ENCODE measurements at regions not wholly inside any gene's neighbourhood (a gene's known extent, or its start where the extent isn't known, plus 50 kb on each side); places are given as distances from the start of the nearest gene placed in this dataset.

- Histone ChIP-seq H2BK120ac (replicated peaks; ENCODE audit: low read depth, low read length) (no peak overlapping the region), H3K14ac (ENCODE audit: insufficient read length) (no peak overlapping the region), H3K9ac (replicated peaks in 1 of 4; ENCODE audit: extremely low read depth in 1 of 4, low read depth in 3 of 4, low read length in 3 of 4) (no peak overlapping the region), H2BK5ac (ENCODE audit: low read depth, low read length) (no peak overlapping the region), H3K4me3 (ENCODE audit: extremely low read depth in 1 of 4, insufficient read depth in 2 of 4, low read depth in 3 of 4, low read length in 4 of 4) (no peak overlapping the region), H4K5ac (ENCODE audit: insufficient read length, low read depth, low read length) (no peak overlapping the region), H4K20me1 (replicated peaks in 1 of 2; ENCODE audit: control insufficient read depth in 1 of 2, insufficient read depth in 2 of 2, low read length in 2 of 2) (no peaks in the 10 kb centered on the region), H2AK5ac (ENCODE audit: low read depth, low read length) (no peak overlapping the region), H2BK12ac (ENCODE audit: low read depth, low read length) (no peak overlapping the region), H3K23me2 (ENCODE audit: low read depth, low read length) (no peaks in the 10 kb centered on the region), H3K4me2 (ENCODE audit: insufficient read depth in 1 of 2, low read depth in 2 of 2, low read length in 2 of 2) (no peak overlapping the region), H3K79me2 (ENCODE audit: control insufficient read depth in 1 of 2, insufficient read depth in 2 of 2, low read length in 2 of 2) (no peaks in the 10 kb centered on the region), H3K4me1 (replicated peaks in 1 of 4; ENCODE audit: control insufficient read depth in 3 of 4, insufficient read depth in 4 of 4, low read length in 3 of 4) (no peaks in the 10 kb centered on the region), H3K79me1 (ENCODE audit: low read depth, low read length) (no peaks in the 10 kb centered on the region), H3K9me3 (ENCODE audit: insufficient read depth in 2 of 2, low read depth in 1 of 2, low read length in 1 of 2) (peaks cover 11 to 29% of the 10 kb centered on the region in 2 experiments), H2BK15ac (ENCODE audit: low read length) (no peak overlapping the region), H2BK20ac (ENCODE audit: low read length) (no peak overlapping the region), H3K4ac (replicated peaks; ENCODE audit: insufficient read length, low read depth, low read length) (no peak overlapping the region), H2AFZ (ENCODE audit: low read length) (no peak overlapping the region), H3K36me3 (ENCODE audit: control insufficient read depth in 2 of 4, insufficient read depth in 4 of 4, low read length in 3 of 4) (no peaks in the 10 kb centered on the region), H3K23ac (ENCODE audit: insufficient read length) (no peak overlapping the region), H3K27ac (ENCODE audit: low read depth, low read length) (no peak overlapping the region), H4K91ac (replicated peaks; ENCODE audit: insufficient read length, low read length) (no peak overlapping the region), H3K56ac (replicated peaks; ENCODE audit: insufficient read length, low read depth, low read length) (no peak overlapping the region), H3K18ac (ENCODE audit: extremely low read depth, low read length) (no peak overlapping the region), H3K27me3 (replicated peaks in 1 of 4; ENCODE audit: control insufficient read depth in 3 of 4, extremely low read depth in 1 of 4, insufficient read depth in 3 of 4, low read length in 3 of 4) (no peaks in the 10 kb centered on the region), H4K8ac (ENCODE audit: extremely low read depth, insufficient read depth, low read length) (no peak overlapping the region)
- TF ChIP-seq CBX5 (IDR thresholded peaks at IDR 0.05; ENCODE audit: low read depth, low read length) (no peak), ATF2 (IDR thresholded peaks at IDR 0.05; ENCODE audit: low read length) (no peak)
- no peak for DNase-seq (ENCODE audit: low read depth in 1 of 2, low spot score in 2 of 2)
- POLR2A ChIA-PET (ENCODE audit: partially characterized antibody), result no interaction called here
- FAIRE-seq, result no peak
- 89% methylated on average over 11 of the region's 11 CpGs; no CpG with 5 or more reads in 1 of the 2 experiments for WGBS, 2 experiments (ENCODE audit: extremely low coverage in 1 of 2, insufficient coverage in 1 of 2, insufficient read length in 1 of 2, insufficient replicate concordance in 2 of 2, low coverage in 1 of 2, low lambda C conversion rate in 2 of 2, missing lambda C conversion rate in 1 of 2)
- CTCF ChIA-PET (ENCODE audit: partially characterized antibody), result no interaction called here
Measured at GRCh38 chr5:3237276-3237868, 358.3 kb upstream of the IRX1 start.
